Endothelial cell of umbilical vein (primary cell): ENCODE measurements at regions not wholly inside any gene's neighbourhood (a gene's known extent, or its start where the extent isn't known, plus 50 kb on each side); places are given as distances from the start of the nearest gene placed in this dataset.

Experiments
- BruUV-seq: library from RNA; stranded (reverse); fragments of 400-500 nt; replicated peaks from 2 replicates; lab custom pipeline; 2021; lab: Mats Ljungman, UMichigan
- CTCF ChIA-PET: fragments of 300-600, 350-600 bp; sonication (Branson Sonifier 250); formaldehyde crosslinking; loops from one replicate; lab custom pipeline; 2021; ENCODE audit warnings: antibody characterized with exemption, inconsistent platforms; lab: Charles Lee
- POLR2A ChIA-PET: fragments of 300-600, 350-600 bp; sonication (Branson Sonifier 250); formaldehyde crosslinking; loops from one replicate; lab custom pipeline; 2021; ENCODE audit warnings: antibody characterized with exemption, inconsistent platforms; lab: Charles Lee
- DNase-seq: peaks from one replicate; pipeline ENCODE4 v3.0.0-alpha.2; 2011; ENCODE audit warnings: low read depth, low spot score
- FAIRE-seq: peaks from 2 replicates; lab custom pipeline; 2011; peaks lifted over from hg19 to GRCh38; lab: Jason Lieb, UNC
- H2AFZ ChIP-seq: 2 replicates; pipeline ENCODE4 v1.6.0; 2012; ENCODE audit warnings: low read depth, low read length, control low read depth, inconsistent platforms
- H3K27ac ChIP-seq: 2 replicates; pipeline ENCODE4 v1.5.1; 2011; ENCODE audit warnings: low read depth, mild to moderate bottlenecking, control low read depth, low read length, moderate library complexity; ENCODE audit not compliant: insufficient read depth
- H3K27me3 ChIP-seq, 2 experiments: 2 replicates each; pipeline versions ENCODE4 v1.6.0 to v1.6.1; 2011; ENCODE audit warnings: low read length in 2 of 2, mixed read lengths in 1 of 2; ENCODE audit not compliant: control insufficient read depth in 2 of 2, insufficient read depth in 2 of 2
- H3K36me3 ChIP-seq, 2 experiments: 2 replicates in 1 of 2; 3 replicates in 1 of 2; pipeline ENCODE4 v1.5.1; 2011; ENCODE audit warnings: low read length in 2 of 2, mild to moderate bottlenecking in 1 of 2, moderate library complexity in 1 of 2; ENCODE audit not compliant: control insufficient read depth in 2 of 2, insufficient read depth in 2 of 2; ENCODE audit errors: extremely low read depth in 1 of 2
- H3K4me1 ChIP-seq: 3 replicates; pipeline ENCODE4 v1.5.1; 2011; ENCODE audit warnings: mild to moderate bottlenecking, low read length; ENCODE audit not compliant: control insufficient read depth, insufficient read depth; ENCODE audit errors: extremely low read depth
- H3K4me2 ChIP-seq: 2 replicates; pipeline ENCODE4 v1.6.1; 2011; ENCODE audit warnings: low read length, control low read depth, mixed read lengths; ENCODE audit not compliant: insufficient read depth
- H3K4me3 ChIP-seq, 3 experiments: fragments of 200-600 bp in 1 of 3; sonication (generic), shearing (Covaris generic) in 1 of 3; replicated peaks in 1 of 3; 2 replicates each; pipeline ENCODE4 v1.5.1; 2011 to 2016; ENCODE audit warnings: control low read depth in 3 of 3, low read length in 3 of 3, mild to moderate bottlenecking in 2 of 3, inconsistent platforms in 1 of 3, low read depth in 1 of 3, moderate library complexity in 1 of 3; ENCODE audit not compliant: insufficient read depth in 1 of 3
- H3K79me2 ChIP-seq: 2 replicates; pipeline ENCODE4 v1.6.0; 2012; ENCODE audit warnings: low read length, inconsistent platforms; ENCODE audit not compliant: control insufficient read depth, insufficient read depth
- H3K9ac ChIP-seq: replicated peaks from 2 replicates; pipeline ENCODE3; 2011; ENCODE audit warnings: low read length, control low read depth; ENCODE audit not compliant: insufficient read depth; ENCODE audit errors: extremely low read depth
- H3K9me1 ChIP-seq: replicated peaks from 3 replicates; pipeline ENCODE4 v1.6.0; 2011; ENCODE audit warnings: mild to moderate bottlenecking, low read length; ENCODE audit not compliant: control insufficient read depth, insufficient read depth; ENCODE audit errors: extremely low read depth
- H3K9me3 ChIP-seq: replicated peaks from 2 replicates; pipeline ENCODE4 v1.5.1; 2012; ENCODE audit warnings: low read length, inconsistent platforms; ENCODE audit not compliant: control insufficient read depth, insufficient read depth
- H4K20me1 ChIP-seq: replicated peaks from 2 replicates; pipeline ENCODE3; 2011; ENCODE audit warnings: mild to moderate bottlenecking, low read length; ENCODE audit not compliant: control insufficient read depth, insufficient read depth; ENCODE audit errors: extremely low read depth
- EZH2 ChIP-seq: IDR thresholded peaks from 2 replicates; pipeline ENCODE4 v1.6.1; 2012; ENCODE audit warnings: borderline replicate concordance, low read depth, mild to moderate bottlenecking, moderate library complexity, low read length, inconsistent platforms; ENCODE audit not compliant: severe bottlenecking
- FOS ChIP-seq: IDR thresholded peaks from 2 replicates; pipeline ENCODE4 v1.6.1; 2011; ENCODE audit warnings: mild to moderate bottlenecking, low read length, moderate library complexity, borderline replicate concordance; ENCODE audit not compliant: insufficient read depth
- GATA2 ChIP-seq: IDR thresholded peaks from 2 replicates; pipeline ENCODE4 v1.7.0; 2011; ENCODE audit warnings: low read depth, mild to moderate bottlenecking, moderate library complexity, mixed read lengths, low read length; ENCODE audit not compliant: insufficient read length, insufficient read depth
- JUN ChIP-seq: IDR thresholded peaks from 2 replicates; pipeline ENCODE4 v1.6.1; 2011; ENCODE audit warnings: borderline replicate concordance, low read depth; ENCODE audit not compliant: insufficient read length, insufficient read depth
- MYC ChIP-seq: IDR thresholded peaks from one replicate; pipeline ENCODE4 v1.6.1; 2011; ENCODE audit warnings: mild to moderate bottlenecking, low read depth, low read length
- POLR2A ChIP-seq: IDR thresholded peaks from 2 replicates; pipeline ENCODE4 v1.6.1; 2012; ENCODE audit warnings: low read depth, mild to moderate bottlenecking, control low read depth, low read length
- POLR2AphosphoS5 ChIP-seq: IDR thresholded peaks from 2 replicates; pipeline ENCODE4 v1.6.1; 2012; ENCODE audit warnings: low read depth, mild to moderate bottlenecking, control low read depth, low read length, moderate library complexity; ENCODE audit not compliant: insufficient read depth
- dilution Hi-C: fragments of 300-500 bp; cut with MboI; formaldehyde crosslinking; loops from one replicate; pipeline ENCODE4 v1.15.0; 2019; ENCODE audit warnings: low sequenced_read_pairs; ENCODE audit not compliant: extremely low pct_ligation_motif_present
- intact Hi-C: fragments of 100-400 bp; cut with micrococcal nuclease; formaldehyde crosslinking; loops from one replicate; pipeline ENCODE4 v1.10.0; 2022
- TF ChIP-seq, protein P1 (sequence below): IDR thresholded peaks from 2 replicates; pipeline ENCODE4 v1.6.1; 2011; ENCODE audit not compliant: insufficient read depth, insufficient read length
- TF ChIP-seq, protein P2 (sequence below), 2 donors: IDR thresholded peaks; 1 replicate in 1 of 2; 2 replicates in 1 of 2; pipeline ENCODE4 v1.5.1; 2011; ENCODE audit warnings: low read length in 2 of 2, mild to moderate bottlenecking in 2 of 2, moderate library complexity in 2 of 2, control low read depth in 1 of 2, inconsistent platforms in 1 of 2, low read depth in 1 of 2; ENCODE audit not compliant: insufficient read depth in 1 of 2; ENCODE audit errors: extremely low read depth in 1 of 2

DNA sequence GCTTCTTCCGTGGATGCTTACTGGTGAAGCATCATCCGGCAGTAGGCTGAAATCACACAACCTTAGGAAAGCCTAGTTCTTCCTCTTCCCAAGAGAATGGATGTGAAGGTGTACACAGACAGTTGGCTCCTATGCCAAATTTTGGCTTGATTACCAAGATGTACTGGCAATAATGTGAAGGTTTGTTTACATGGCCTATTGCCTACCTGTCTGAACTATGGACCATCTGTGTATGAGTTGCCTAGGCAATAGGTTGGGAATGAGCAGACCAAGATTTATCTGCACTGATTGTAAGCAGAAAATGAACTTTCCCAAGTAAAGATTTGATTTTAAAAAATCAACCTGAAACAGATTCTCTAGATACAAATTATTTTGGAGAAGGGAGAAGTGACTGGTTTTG, 325.9 kb upstream of the SORCS1 start:
- Histone ChIP-seq H3K27ac (no peak overlapping the region), H3K4me2 (no peak overlapping the region), H3K4me3 (no peak overlapping the region), H3K36me3 (no peaks in the 10 kb centered on the region), H3K9ac (no peak overlapping the region), H3K27me3 (no peaks in the 10 kb centered on the region), H3K79me2 (no peaks in the 10 kb centered on the region), H3K4me1 (no peaks in the 10 kb centered on the region), H2AFZ (no peak overlapping the region), H3K9me1 (no peaks in the 10 kb centered on the region), H4K20me1 (no peaks in the 10 kb centered on the region), H3K9me3 (peaks cover 7% of the 10 kb centered on the region)
- FAIRE-seq (no peak), DNase-seq (no peak)
- BruUV-seq: no TSS peak
- dilution Hi-C loops: no loop called here
- CTCF ChIA-PET: no interaction called here
- TF ChIP-seq GATA2 (no peak), MYC (no peak), POLR2A (no peak), POLR2AphosphoS5 (no peak), EZH2 (no peak), FOS (no peak), JUN (no peak)
- TF ChIP-seq, protein P1, sequence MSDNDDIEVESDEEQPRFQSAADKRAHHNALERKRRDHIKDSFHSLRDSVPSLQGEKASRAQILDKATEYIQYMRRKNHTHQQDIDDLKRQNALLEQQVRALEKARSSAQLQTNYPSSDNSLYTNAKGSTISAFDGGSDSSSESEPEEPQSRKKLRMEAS: no peak
- TF ChIP-seq, protein P2, sequence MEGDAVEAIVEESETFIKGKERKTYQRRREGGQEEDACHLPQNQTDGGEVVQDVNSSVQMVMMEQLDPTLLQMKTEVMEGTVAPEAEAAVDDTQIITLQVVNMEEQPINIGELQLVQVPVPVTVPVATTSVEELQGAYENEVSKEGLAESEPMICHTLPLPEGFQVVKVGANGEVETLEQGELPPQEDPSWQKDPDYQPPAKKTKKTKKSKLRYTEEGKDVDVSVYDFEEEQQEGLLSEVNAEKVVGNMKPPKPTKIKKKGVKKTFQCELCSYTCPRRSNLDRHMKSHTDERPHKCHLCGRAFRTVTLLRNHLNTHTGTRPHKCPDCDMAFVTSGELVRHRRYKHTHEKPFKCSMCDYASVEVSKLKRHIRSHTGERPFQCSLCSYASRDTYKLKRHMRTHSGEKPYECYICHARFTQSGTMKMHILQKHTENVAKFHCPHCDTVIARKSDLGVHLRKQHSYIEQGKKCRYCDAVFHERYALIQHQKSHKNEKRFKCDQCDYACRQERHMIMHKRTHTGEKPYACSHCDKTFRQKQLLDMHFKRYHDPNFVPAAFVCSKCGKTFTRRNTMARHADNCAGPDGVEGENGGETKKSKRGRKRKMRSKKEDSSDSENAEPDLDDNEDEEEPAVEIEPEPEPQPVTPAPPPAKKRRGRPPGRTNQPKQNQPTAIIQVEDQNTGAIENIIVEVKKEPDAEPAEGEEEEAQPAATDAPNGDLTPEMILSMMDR (IDR thresholded peaks at IDR 0.05; ENCODE audit: extremely low read depth in 1 of 2, insufficient read depth in 1 of 2, low read depth in 1 of 2, low read length in 2 of 2): no peak
- intact Hi-C loops: no loop called here
- POLR2A ChIA-PET: no interaction called here
